ENCODE measurements at regions not wholly inside any gene's neighbourhood (a gene's known extent, or its start where the extent isn't known, plus 50 kb on each side); places are given as distances from the start of the nearest gene placed in this dataset.

- Histone ChIP-seq H3K27ac (ENCODE audit: control insufficient read depth, insufficient read depth) (no peak overlapping the region), H2AFZ (ENCODE audit: control insufficient read depth, low read depth, low read length) (no peak overlapping the region), H3K4me2 (ENCODE audit: control insufficient read depth, insufficient read depth) (no peak overlapping the region), H3K9me3 (replicated peaks; ENCODE audit: control insufficient read depth, insufficient read depth, low read length) (no peaks in the 10 kb centered on the region), H3K9ac (ENCODE audit: control insufficient read depth, insufficient read depth, low read length) (no peak overlapping the region), H3K36me3 (ENCODE audit: control insufficient read depth in 2 of 2, insufficient read depth in 2 of 2, low read length in 1 of 2) (no peaks in the 10 kb centered on the region), H3K4me1 (ENCODE audit: control insufficient read depth, insufficient read depth, low read length) (no peaks in the 10 kb centered on the region), H4K20me1 (ENCODE audit: control insufficient read depth, insufficient read depth) (no peaks in the 10 kb centered on the region), H3K79me2 (ENCODE audit: control insufficient read depth, insufficient read depth, low read length) (no peaks in the 10 kb centered on the region), H3K27me3 (replicated peaks in 1 of 2; ENCODE audit: control insufficient read depth in 2 of 2, insufficient read depth in 2 of 2, low read length in 1 of 2) (no peaks in the 10 kb centered on the region), H3K4me3 (no peak overlapping the region)
- POLR2A ChIA-PET: no interaction called here
- CTCF ChIA-PET: interaction anchor here (1.2 kb wide), 1 partner anchor 107 kb away, joined by 4 read pairs; no protein-coding TSS in a partner anchor
- SMC1A ChIA-PET (ENCODE audit: uncharacterized antibody, unreplicated experiment): interaction anchor here (1.0 kb wide), 1 partner anchor 20 kb away, joined by 3 read pairs; no protein-coding TSS in a partner anchor
- no peak for ATAC-seq
- intact Hi-C loops (cut with micrococcal nuclease; ENCODE audit: unreplicated experiment): no loop called here
- RAD21 ChIA-PET (ENCODE audit: unreplicated experiment): no interaction called here
- DNase-seq (ENCODE audit: low read depth, low spot score): no peak
- no peak for FAIRE-seq
- no TSS peak for BruUV-seq (replicated peaks)
- WGBS (ENCODE audit: insufficient coverage, insufficient replicate concordance, low lambda C conversion rate, missing lambda C conversion rate): 73% methylated on average over 1 of the region's 1 CpG
- in situ Hi-C loops (cut with MboI): no loop called here
- TF ChIP-seq E2F8 (IDR thresholded peaks at IDR 0.05; ENCODE audit: low read depth, partially characterized antibody): no peak
- TF ChIP-seq ZNF622 (IDR thresholded peaks at IDR 0.05): no peak
- TF ChIP-seq ZZZ3 (IDR thresholded peaks at IDR 0.05; ENCODE audit: control insufficient read depth, insufficient read length, low read depth): no peak
- no peak for TF ChIP-seq MEF2A (IDR thresholded peaks at IDR 0.05; ENCODE audit: insufficient read depth, low read depth, low read length)
- no peak for TF ChIP-seq RBBP5 (conservative IDR thresholded peaks at IDR 0.05)
- no peak for TF ChIP-seq USF2 (IDR thresholded peaks at IDR 0.05; ENCODE audit: borderline replicate concordance, low read depth, low read length)
- TF ChIP-seq IKZF2 (IDR thresholded peaks at IDR 0.05): no peak
- TF ChIP-seq ZBTB11 (CRISPR knock-in tag; IDR thresholded peaks at IDR 0.05): no peak
- no peak for TF ChIP-seq KLF5 (IDR thresholded peaks at IDR 0.05; ENCODE audit: partially characterized antibody)
- no peak for TF ChIP-seq KAT2A (conservative IDR thresholded peaks at IDR 0.05; ENCODE audit: control insufficient read depth, low read depth, low read length)
- TF ChIP-seq EED (IDR thresholded peaks at IDR 0.05; ENCODE audit: low read depth): no peak
- TF ChIP-seq STAT3 (IDR thresholded peaks at IDR 0.05; ENCODE audit: low read depth, low read length): no peak
- no peak for TF ChIP-seq SREBF1 (IDR thresholded peaks at IDR 0.05; ENCODE audit: low read length)
- TF ChIP-seq SREBF2 (IDR thresholded peaks at IDR 0.05; ENCODE audit: low read length): no peak
- no peak for TF ChIP-seq IRF5 (IDR thresholded peaks at IDR 0.05; ENCODE audit: borderline replicate concordance)
- TF ChIP-seq FOXK2 (IDR thresholded peaks at IDR 0.05): no peak
- no peak for TF ChIP-seq ZNF207 (IDR thresholded peaks at IDR 0.05; ENCODE audit: borderline replicate concordance)
- TF ChIP-seq STAT1 (conservative IDR thresholded peaks at IDR 0.05): no peak
Observed at GRCh38 chr12:64995816-64996215, 125.3 kb downstream of the WIF1 start.
